ENCODE measurements at regions not wholly inside any gene's neighbourhood (a gene's known extent, or its start where the extent isn't known, plus 50 kb on each side); places are given as distances from the start of the nearest gene placed in this dataset.
A peak's percentile ranks its signal among the peaks of the same experiment; 100 is the strongest.
"Not testable (repeated sequence)": the region's sequence is repeated elsewhere in the genome, so short reads cannot be mapped to it uniquely, and the experiment has no call there.

DNA sequence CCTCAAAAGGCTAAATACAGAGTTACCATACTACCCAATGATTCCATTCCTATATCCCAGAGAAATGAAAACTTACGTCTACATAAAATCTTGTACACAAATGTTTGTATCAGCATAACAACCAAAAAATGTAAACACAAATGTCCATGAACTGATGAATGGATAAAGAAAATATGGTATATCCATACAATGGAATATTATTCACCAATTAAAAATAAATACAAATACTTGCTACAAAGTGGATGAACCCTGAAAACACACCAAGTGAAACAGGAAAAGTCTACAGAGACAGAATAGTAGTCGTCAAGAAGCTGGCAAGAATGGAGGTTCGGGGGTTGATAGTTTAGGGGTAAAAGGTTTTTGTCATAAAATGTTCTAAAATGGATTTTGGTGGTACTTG, 54.0 kb upstream of the ANKRD28 start:
- DNase-seq (ENCODE audit: low read depth in 2 of 3, low spot score in 1 of 3) = no peak

DNA sequence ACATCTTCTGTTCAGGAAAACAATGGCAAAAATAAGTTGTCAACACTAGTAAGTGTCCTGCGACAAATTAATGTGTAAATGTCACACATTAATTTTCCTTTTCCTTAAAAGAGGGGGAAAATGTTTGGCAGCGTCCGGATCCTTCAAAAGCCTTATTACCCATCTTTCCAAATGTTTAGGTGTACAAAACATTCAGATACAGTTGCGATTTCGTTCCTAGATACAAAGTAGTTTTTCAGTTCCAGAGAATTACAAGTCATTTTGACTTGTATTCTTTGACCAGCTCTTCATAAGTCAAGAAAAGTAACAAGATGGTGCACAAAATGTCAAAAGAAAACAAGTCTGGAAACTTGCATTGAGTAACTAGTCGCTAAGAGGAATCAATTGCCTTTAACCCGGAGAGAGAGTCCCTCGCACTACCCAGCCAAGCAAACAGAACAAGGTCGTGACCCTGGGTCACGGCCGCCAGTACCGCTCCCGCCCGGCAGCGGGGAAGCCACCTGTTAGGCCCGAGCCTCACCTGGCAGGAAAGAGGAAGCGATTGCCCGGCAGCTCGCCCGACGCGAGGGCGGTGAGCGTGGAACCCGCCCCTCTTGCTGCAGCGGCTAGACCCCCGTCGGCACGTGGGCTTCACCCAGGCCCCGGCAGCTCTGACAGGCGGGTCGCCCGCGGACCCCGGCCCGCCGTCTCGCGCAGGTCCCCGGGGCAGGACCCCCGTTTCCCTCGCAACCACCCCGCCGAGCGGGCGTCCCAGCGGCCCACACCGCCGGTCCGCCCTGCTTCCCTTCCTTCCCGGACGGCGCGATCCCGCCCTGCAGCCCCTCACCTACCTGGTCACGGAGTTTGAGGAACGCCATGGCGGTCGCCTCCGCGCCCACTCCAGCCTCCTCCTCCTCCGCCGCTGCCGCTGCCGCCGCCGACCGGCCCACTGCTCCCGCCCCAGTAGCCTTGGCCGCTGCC, 61.0 kb upstream of the ANKRD28 start:
- peak; percentile 39 to 48 (median 46) for DNase-seq (ENCODE audit: low read depth in 2 of 3, low spot score in 1 of 3)

DNA sequence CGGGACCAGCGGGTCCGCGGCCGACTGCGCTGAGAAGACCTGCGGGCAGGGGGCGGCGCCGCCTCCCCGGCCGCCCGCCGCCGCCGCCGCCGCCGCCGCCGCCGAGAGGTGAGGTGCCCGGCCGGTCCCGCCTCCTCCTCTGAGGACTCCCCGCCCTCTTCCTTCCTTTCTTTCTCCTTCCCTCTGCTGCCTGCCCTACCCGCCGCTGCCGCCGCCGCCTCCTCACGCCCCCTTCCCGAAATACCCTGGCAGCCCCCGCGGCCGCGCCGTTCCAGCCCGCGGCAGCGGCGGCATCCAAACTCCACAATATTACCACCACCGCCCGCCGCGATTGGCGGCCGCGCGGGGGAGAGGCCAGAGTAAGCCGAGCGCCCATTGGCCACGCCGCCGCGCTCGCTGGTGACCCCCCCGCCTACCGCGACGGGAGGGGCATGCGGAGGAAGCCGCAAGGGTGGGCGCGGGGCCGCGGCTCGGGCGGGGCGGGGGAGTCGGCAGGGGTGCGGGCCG, 61.8 kb upstream of the ANKRD28 start:
- peak; percentile 41 to 73 (median 56) for DNase-seq (ENCODE audit: low read depth in 2 of 3, low spot score in 1 of 3)

GRCh38 chr3:15860014-15860934, 62.5 kb upstream of the ANKRD28 start:
- DNase-seq (ENCODE audit: low read depth in 2 of 3, low spot score in 1 of 3) = peak; percentile 15 to 24 (median 23)

DNA sequence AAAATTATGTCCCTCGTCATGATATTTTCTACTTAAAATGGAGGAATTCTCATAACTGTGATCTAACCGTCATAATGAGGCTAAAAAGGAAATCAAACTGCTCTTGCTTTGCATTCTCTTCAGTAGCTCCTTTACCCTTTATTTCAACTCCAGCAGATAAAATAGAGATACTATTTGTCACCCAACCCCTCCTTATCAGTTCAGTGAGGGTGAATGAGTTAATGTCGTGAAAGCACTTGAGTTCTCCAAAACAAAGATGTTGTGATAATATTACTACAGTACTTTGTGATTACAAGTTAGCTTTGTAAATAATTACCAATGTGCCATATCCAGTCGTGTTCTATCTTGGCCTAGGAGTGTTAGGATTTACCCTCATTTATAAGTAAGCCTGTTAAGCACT, 63.4 kb upstream of the ANKRD28 start:
- DNase-seq (ENCODE audit: low read depth in 2 of 3, low spot score in 1 of 3) = no peak

GRCh38 chr3:15872807-15873206, 75.0 kb upstream of the ANKRD28 start:
- DNase-seq (ENCODE audit: low read depth in 2 of 3, low spot score in 1 of 3) = no peak

DNA sequence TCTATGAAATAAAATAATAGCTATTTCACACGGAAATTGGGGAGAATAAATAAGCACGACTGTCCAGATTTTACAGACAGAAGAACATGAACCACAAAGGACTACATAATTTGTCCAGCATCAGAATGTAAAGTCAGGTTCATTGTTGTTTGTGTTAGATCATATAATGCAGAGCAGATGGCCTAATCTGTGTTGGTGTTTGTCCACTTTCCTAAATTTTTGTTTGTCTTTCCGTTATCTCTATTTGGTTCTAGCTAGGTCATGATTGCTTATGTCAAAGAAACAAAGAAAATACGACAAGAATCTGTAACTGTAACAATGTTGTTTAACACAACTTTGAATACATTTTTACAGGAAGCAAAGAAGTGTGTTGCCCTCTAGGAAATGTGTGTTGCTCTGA, 75.6 kb upstream of the ANKRD28 start:
- DNase-seq (ENCODE audit: low read depth in 2 of 3, low spot score in 1 of 3) = no peak

- DNase-seq (ENCODE audit: low read depth in 2 of 3, low spot score in 1 of 3) = no peak
Measured at GRCh38 chr3:15875016-15875689, 77.4 kb upstream of the ANKRD28 start.

- no peak for DNase-seq (ENCODE audit: low read depth in 2 of 3, low spot score in 1 of 3)
Measured at GRCh38 chr3:15876669-15877068, 78.9 kb upstream of the ANKRD28 start.

- no peak for DNase-seq (ENCODE audit: low read depth in 2 of 3, low spot score in 1 of 3)
Measured at GRCh38 chr3:15877813-15878212, 80.0 kb upstream of the ANKRD28 start.

DNA sequence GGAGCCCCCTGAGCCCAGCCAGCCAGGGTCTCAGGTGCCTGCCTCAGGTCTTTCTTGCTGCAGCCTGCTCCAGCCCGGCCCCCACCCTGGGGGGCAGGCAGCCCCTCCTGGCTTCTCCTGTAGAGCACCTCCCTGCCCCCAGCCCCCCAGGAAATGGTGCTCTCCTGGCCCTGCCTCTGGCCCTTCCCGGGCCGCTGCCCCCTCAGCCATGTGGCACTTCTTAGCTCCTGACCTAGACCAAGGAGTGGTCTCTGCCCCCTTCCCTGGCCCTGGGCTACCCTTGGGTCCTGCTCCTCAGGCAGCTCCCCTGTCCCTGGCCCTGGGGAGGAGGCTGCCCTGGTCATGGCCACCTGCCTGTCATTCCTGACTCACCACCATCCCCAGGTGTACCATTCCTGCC, 82.0 kb upstream of the ANKRD28 start:
- DNase-seq (ENCODE audit: low read depth in 2 of 3, low spot score in 1 of 3) = not testable (repeated sequence)

- DNase-seq (ENCODE audit: low read depth in 2 of 3, low spot score in 1 of 3) = no peak
Measured at GRCh38 chr3:15882577-15882976, 84.8 kb upstream of the ANKRD28 start.

- DNase-seq (ENCODE audit: low read depth in 2 of 3, low spot score in 1 of 3) = no peak
Measured at GRCh38 chr3:15884132-15884531, 86.4 kb upstream of the ANKRD28 start.

DNA sequence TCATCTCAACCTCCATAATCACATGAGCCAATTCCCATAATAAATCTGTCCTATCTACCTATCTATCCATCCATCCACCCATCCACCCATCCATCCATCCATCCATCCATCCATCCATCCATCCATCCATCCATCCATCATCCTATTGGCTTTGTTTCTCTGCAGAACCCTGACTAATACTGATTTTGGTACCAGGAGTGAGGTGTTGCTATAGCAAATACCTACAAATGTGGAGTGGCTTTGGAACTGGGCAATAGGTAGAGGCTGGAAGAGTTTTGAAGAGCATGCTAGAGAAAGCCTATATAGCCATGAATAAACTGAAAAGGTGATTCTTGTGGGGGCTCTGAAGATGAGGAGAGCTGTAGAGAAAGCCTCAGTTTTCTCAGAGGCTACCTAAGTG, 88.7 kb upstream of the ANKRD28 start:
- no peak for DNase-seq (ENCODE audit: low read depth in 2 of 3, low spot score in 1 of 3)

- DNase-seq (ENCODE audit: low read depth in 2 of 3, low spot score in 1 of 3) = no peak
Measured at GRCh38 chr3:15887261-15887660, 89.5 kb upstream of the ANKRD28 start.

- DNase-seq (ENCODE audit: low read depth in 2 of 3, low spot score in 1 of 3) = no peak
Measured at GRCh38 chr3:15889936-15890335, 92.2 kb upstream of the ANKRD28 start.

DNA sequence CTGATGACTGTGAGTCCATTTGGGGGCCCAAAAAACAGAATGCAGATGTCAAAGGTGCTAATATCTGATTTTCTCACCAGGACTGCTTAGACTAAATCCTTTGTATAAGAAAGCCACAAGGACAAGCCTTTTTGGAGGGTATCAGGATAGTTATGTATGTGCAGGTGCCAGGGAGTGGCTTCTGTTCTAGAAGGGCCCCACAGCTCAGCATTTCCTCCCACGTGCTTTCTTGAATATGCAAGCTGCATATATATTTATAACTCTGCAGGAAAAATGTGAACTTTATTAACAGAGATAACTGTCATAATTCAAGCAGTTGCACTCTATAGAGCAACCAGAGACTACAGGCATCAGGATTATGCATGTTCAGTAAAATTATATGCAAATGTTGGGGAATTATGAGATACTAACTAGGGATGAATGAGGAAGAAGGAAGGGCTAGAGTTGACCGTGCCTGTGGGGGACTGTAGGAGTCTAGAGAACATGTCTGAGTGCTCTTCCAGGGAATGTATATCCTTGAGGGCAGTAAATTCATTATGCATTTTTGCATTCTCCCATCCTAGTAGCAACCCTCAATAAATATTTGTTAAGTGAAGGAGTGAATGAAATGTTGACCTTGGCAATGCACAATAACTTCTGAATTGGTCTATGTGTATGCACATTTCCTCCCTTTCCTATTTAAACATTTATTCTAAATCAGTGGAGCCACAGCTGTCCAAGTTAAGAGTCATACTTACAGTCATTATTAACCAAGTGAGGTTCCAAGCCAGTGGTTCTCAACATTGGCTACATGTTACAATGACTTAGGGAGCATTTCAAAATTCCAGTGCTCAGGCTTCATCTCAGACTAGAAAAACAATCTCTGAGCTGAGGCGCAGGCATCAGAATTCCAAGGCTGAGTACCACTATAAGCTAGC, 94.8 kb upstream of the ANKRD28 start:
- no peak for DNase-seq (ENCODE audit: low read depth in 2 of 3, low spot score in 1 of 3)

DNA sequence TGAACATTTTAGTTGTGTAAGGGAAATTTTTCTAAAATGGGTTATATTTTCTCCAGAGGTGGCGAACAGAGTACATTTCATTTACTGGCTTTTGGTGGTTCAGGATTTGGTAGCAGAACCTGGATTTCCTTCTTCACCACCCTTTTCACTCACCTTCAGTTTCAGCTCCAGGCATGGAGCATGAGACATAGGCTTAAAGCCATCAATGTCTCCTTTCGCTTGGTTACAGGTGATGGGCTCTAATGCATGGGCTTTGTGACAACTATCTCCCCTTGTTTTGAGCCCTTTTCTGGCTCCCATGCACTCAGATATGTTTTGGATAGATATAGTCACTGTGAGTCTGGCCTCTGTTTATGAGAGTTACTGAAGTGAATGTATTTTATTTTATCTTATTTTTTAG, 96.6 kb upstream of the ANKRD28 start:
- DNase-seq (ENCODE audit: low read depth in 2 of 3, low spot score in 1 of 3) = no peak

DNA sequence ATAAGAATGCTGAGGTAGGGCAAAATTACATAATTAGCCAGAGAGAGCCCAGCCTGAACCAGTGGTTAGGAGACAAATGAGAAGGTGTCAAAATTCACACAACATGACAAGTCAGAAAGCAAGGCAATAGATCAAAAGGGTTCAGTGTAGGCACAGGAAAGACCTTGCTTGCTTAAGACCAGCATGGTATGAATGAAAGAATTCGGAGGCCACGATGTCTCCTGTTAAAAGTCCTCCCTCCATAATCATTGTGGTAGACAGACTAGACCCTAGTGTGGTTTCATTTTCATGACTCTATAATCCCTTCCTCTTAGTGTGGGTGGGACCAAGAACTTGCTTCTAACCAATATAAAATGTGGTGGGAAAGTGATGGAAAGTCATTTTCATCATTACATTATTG, 98.7 kb upstream of the ANKRD28 start:
- DNase-seq (ENCODE audit: low read depth in 2 of 3, low spot score in 1 of 3) = no peak

GRCh38 chr3:15899388-15899787, 101.6 kb upstream of the ANKRD28 start:
- no peak for DNase-seq (ENCODE audit: low read depth in 2 of 3, low spot score in 1 of 3)

Measured in stimulated activated CD4-positive, alpha-beta T cell treated with anti-CD3 and anti-CD28 coated beads, Interleukin-12 subunit alpha, Interleukin-12 subunit beta, amount 100 ng/mL, for 48 hours (primary cell).